ENCODE measurements at regions not wholly inside any gene's neighbourhood (a gene's known extent, or its start where the extent isn't known, plus 50 kb on each side); places are given as distances from the start of the nearest gene placed in this dataset.
"Not testable (repeated sequence)": the region's sequence is repeated elsewhere in the genome, so short reads cannot be mapped to it uniquely, and the experiment has no call there.

- TF ChIP-seq CTCF (IDR thresholded peaks at IDR 0.05; ENCODE audit: low read depth, low read length, missing control alignments), result no peak
- in situ Hi-C loops (cut with HindIII; ENCODE audit: low sequenced_read_pairs), result no loop called here
- no peak for DNase-seq (ENCODE audit: low read depth)
- H3K4me3 ChIP-seq (ENCODE audit: low read depth, low read length), result no peak overlapping the region
Observed at GRCh38 chr21:23119491-23119890, 2121.3 kb downstream of the NCAM2 start.

- DNase-seq (ENCODE audit: low read depth), result no peak
- in situ Hi-C loops (cut with HindIII; ENCODE audit: low sequenced_read_pairs), result no loop called here
- no peak for TF ChIP-seq CTCF (IDR thresholded peaks at IDR 0.05; ENCODE audit: low read depth, low read length, missing control alignments)
- no peak overlapping the region for H3K4me3 ChIP-seq (ENCODE audit: low read depth, low read length)
Observed at GRCh38 chr21:23127973-23128372, 2129.8 kb downstream of the NCAM2 start.

GRCh38 chr21:23130308-23130707 lies 2132.1 kb downstream of the NCAM2 start:
- in situ Hi-C loops (cut with HindIII; ENCODE audit: low sequenced_read_pairs), result no loop called here
- no peak for DNase-seq (ENCODE audit: low read depth)
- no peak overlapping the region for H3K4me3 ChIP-seq (ENCODE audit: low read depth, low read length)
- TF ChIP-seq CTCF (IDR thresholded peaks at IDR 0.05; ENCODE audit: low read depth, low read length, missing control alignments), result no peak

- no peak overlapping the region for H3K4me3 ChIP-seq (ENCODE audit: low read depth, low read length)
- in situ Hi-C loops (cut with HindIII; ENCODE audit: low sequenced_read_pairs), result no loop called here
- no peak for DNase-seq (ENCODE audit: low read depth)
- TF ChIP-seq CTCF (IDR thresholded peaks at IDR 0.05; ENCODE audit: low read depth, low read length, missing control alignments), result no peak
Observed at GRCh38 chr21:23131177-23131576, 2133.0 kb downstream of the NCAM2 start.

- H3K4me3 ChIP-seq (ENCODE audit: low read depth, low read length), result no peak overlapping the region
- no peak for TF ChIP-seq CTCF (IDR thresholded peaks at IDR 0.05; ENCODE audit: low read depth, low read length, missing control alignments)
- DNase-seq (ENCODE audit: low read depth), result no peak
- in situ Hi-C loops (cut with HindIII; ENCODE audit: low sequenced_read_pairs), result no loop called here
Observed at GRCh38 chr21:23138797-23139196, 2140.6 kb downstream of the NCAM2 start.

- in situ Hi-C loops (cut with HindIII; ENCODE audit: low sequenced_read_pairs), result no loop called here
- no peak overlapping the region for H3K4me3 ChIP-seq (ENCODE audit: low read depth, low read length)
- DNase-seq (ENCODE audit: low read depth), result no peak
- no peak for TF ChIP-seq CTCF (IDR thresholded peaks at IDR 0.05; ENCODE audit: low read depth, low read length, missing control alignments)
Observed at GRCh38 chr21:23152130-23152529, 2153.9 kb downstream of the NCAM2 start.

- in situ Hi-C loops (cut with HindIII; ENCODE audit: low sequenced_read_pairs); H3K4me3 ChIP-seq (ENCODE audit: low read depth, low read length): not testable (repeated sequence)
Observed at GRCh38 chr21:23153842-23154241, 2155.6 kb downstream of the NCAM2 start.

More at GRCh38 chr21:23153842-23154241, 2155.6 kb downstream of the NCAM2 start:
- DNase-seq (ENCODE audit: low read depth), result not testable (repeated sequence)
